Gastrocnemius medialis (tissue), 4 donors: ENCODE measurements at regions not wholly inside any gene's neighbourhood (a gene's known extent, or its start where the extent isn't known, plus 50 kb on each side); places are given as distances from the start of the nearest gene placed in this dataset.

Experiments
- ATAC-seq, 2 donors: fragments of 150-250 bp; one replicate each; pipeline ENCODE4 v1.9.1; 2016
- DNase-seq, 2 donors: peaks; one replicate each; pipeline ENCODE4 v3.0.0-alpha.2; 2019
- H3K27ac ChIP-seq, 4 donors: fragments of 200-600 bp; sonication (generic); 1 replicate in 1 of 4; 2 replicates in 3 of 4; pipeline ENCODE4 v1.5.1; 2016 to 2018; ENCODE audit warnings: mild to moderate bottlenecking in 2 of 4, moderate library complexity in 1 of 4
- H3K27me3 ChIP-seq, 3 donors: fragments of 200-600 bp; sonication (generic) in 2 of 3; 1 replicate in 1 of 3; 2 replicates in 2 of 3; pipeline versions ENCODE4 v1.5.1 to v1.6.0; 2016 to 2019; ENCODE audit warnings: mild to moderate bottlenecking in 1 of 3, moderate library complexity in 1 of 3
- H3K36me3 ChIP-seq, 2 donors: fragments of 200-600 bp; sonication (generic) in 1 of 2; one replicate each; pipeline ENCODE4 v1.5.1; 2017 to 2018
- H3K4me1 ChIP-seq, 2 donors: fragments of 200-600 bp; sonication (generic) in 1 of 2; one replicate each; pipeline ENCODE4 v1.5.1; 2016 to 2017; ENCODE audit warnings: mild to moderate bottlenecking in 2 of 2
- H3K4me3 ChIP-seq, 4 donors: fragments of 200-600 bp; sonication (generic) in 3 of 4; 1 replicate in 1 of 4; 2 replicates in 3 of 4; pipeline ENCODE4 v1.5.1; 2016 to 2019; ENCODE audit warnings: mild to moderate bottlenecking in 2 of 4
- H3K9me3 ChIP-seq, 3 donors: fragments of 200-600 bp; sonication (generic) in 2 of 3; 1 replicate in 1 of 3; 2 replicates in 2 of 3; pipeline ENCODE4 v1.5.1; 2016 to 2019
- POLR2A ChIP-seq, 2 donors: fragments of 450-650 bp; IDR thresholded peaks; one replicate each; pipeline ENCODE4 v1.6.1; 2017; ENCODE audit warnings: antibody characterized with exemption in 2 of 2, mild to moderate bottlenecking in 2 of 2, moderate library complexity in 2 of 2
- in situ Hi-C, 4 donors: fragments of 200-750 bp; cut with MboI; loops; one replicate each; pipeline versions ENCODE4 v1.15.0 to v1.8.0; 2017; ENCODE audit warnings: low sequenced_read_pairs in 4 of 4
- intact Hi-C: fragments of 100-400 bp; cut with DNase I; formaldehyde crosslinking; loops from one replicate; pipeline ENCODE4 v1.15.1; 2023; ENCODE audit warnings: low total_unique reads
- TF ChIP-seq, protein P1 (sequence below), 5 experiments: fragments of 450-650 bp in 3 of 5; fragments of 200-600 bp in 2 of 5; sonication (generic) in 2 of 5; IDR thresholded peaks in 4 of 5; conservative IDR thresholded peaks in 1 of 5; 1 replicate in 4 of 5; 2 replicates in 1 of 5; pipeline ENCODE4 v1.5.1; 2016 to 2019; ENCODE audit warnings: antibody characterized with exemption in 5 of 5, mild to moderate bottlenecking in 3 of 5, moderate library complexity in 3 of 5

DNA sequence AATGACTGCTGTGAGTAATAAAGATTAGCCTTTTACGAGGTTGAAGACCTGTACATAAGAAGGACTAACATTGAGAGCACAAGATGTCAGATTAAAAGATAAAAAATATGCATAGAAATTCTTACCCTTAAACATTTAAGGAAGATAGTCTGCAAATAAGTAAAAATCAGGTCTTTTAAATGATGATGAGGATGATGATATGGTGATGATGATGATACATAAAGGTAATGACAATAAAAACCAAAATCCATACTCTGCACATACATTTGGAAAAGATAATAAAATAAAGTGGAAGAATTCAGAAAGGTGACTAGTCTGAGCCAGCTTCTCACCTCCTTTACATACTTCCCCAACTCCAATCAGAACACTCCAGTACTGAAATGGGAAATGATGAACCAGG is 124.5 kb downstream of the PTCSC3 start:
- Histone ChIP-seq H3K36me3 (no peaks in the 10 kb centered on the region), H3K9me3 (no peaks in the 10 kb centered on the region), H3K27ac (no peak overlapping the region), H3K4me1 (no peaks in the 10 kb centered on the region), H3K27me3 (no peaks in the 10 kb centered on the region), H3K4me3 (no peak overlapping the region)
- in situ Hi-C loops: no loop called here
- no peak for ATAC-seq
- intact Hi-C loops: no loop called here
- TF ChIP-seq, protein P1, sequence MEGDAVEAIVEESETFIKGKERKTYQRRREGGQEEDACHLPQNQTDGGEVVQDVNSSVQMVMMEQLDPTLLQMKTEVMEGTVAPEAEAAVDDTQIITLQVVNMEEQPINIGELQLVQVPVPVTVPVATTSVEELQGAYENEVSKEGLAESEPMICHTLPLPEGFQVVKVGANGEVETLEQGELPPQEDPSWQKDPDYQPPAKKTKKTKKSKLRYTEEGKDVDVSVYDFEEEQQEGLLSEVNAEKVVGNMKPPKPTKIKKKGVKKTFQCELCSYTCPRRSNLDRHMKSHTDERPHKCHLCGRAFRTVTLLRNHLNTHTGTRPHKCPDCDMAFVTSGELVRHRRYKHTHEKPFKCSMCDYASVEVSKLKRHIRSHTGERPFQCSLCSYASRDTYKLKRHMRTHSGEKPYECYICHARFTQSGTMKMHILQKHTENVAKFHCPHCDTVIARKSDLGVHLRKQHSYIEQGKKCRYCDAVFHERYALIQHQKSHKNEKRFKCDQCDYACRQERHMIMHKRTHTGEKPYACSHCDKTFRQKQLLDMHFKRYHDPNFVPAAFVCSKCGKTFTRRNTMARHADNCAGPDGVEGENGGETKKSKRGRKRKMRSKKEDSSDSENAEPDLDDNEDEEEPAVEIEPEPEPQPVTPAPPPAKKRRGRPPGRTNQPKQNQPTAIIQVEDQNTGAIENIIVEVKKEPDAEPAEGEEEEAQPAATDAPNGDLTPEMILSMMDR (IDR thresholded peaks at IDR 0.05 in 4 of 5, conservative IDR thresholded peaks at IDR 0.05 in 1 of 5): no peak
- no peak for TF ChIP-seq POLR2A (IDR thresholded peaks at IDR 0.05)
- DNase-seq: no peak

DNA sequence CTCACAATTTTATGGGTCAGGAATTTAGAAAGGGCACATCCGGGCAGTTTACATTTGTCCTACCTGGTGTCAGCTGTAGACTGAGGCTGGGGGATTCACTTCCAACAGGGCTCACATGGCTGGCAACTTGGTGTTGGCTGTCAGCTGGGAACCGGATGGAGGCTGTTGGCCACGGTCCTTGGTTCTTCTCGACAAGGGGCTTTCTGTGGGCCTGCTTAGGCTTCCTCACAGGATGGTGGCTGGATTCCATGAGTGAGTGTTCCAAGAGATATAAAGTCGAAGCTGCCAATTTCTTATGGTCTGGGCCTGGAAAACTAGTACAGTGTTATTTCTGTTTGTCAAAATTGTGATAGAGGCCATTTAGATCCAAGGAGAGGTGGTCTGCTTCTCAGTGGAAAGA is 127.9 kb downstream of the PTCSC3 start:
- no peak for TF ChIP-seq POLR2A (IDR thresholded peaks at IDR 0.05)
- TF ChIP-seq, protein P1 (IDR thresholded peaks at IDR 0.05 in 4 of 5, conservative IDR thresholded peaks at IDR 0.05 in 1 of 5): no peak
- intact Hi-C loops (no loop called here), in situ Hi-C loops (no loop called here)
- DNase-seq (no peak), ATAC-seq (no peak)
- Histone ChIP-seq H3K27me3 (no peaks in the 10 kb centered on the region), H3K4me1 (no peaks in the 10 kb centered on the region), H3K36me3 (no peaks in the 10 kb centered on the region), H3K4me3 (no peak overlapping the region), H3K27ac (no peak overlapping the region), H3K9me3 (no peaks in the 10 kb centered on the region)

DNA sequence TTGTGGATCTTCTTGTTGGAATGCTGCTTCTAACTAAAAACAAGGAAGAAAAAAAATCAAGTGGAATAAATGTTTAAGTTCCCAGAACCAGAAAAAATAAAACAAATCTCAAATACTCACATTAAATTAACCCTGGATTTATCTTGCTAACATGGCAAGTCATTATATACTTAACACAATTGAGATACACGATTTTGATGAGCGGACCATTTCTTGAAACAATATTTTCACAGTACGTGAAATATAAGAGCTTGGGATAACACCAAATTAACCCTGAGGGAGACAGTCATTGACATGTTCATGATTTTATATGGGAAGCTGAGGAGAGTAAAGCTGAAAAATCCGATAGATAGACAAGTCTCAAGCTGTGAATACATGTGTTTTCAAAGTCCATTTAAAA is 128.6 kb downstream of the PTCSC3 start:
- in situ Hi-C loops: no loop called here
- H3K4me3 ChIP-seq: no peak overlapping the region
- TF ChIP-seq, protein P1 (IDR thresholded peaks at IDR 0.05 in 4 of 5, conservative IDR thresholded peaks at IDR 0.05 in 1 of 5): no peak
- TF ChIP-seq POLR2A (IDR thresholded peaks at IDR 0.05): no peak

DNA sequence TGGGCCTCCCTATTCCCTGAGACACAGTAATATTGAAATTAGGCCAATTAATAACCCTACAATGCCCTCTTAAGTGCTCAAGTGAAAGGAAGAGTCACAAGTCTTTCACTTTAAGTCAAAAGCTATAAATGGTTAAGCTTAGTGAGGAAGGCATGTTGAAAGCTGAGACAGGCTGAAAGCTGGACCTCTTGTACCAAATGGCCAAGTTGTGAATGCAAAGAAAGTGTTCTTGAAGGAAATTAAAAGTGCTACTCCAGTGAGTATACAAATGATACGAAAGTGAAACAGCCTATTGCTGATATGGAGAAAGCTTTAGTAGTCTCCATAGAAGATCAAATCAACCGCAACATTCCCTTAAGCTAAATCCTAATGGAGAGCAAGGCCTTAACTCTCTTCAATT is 140.8 kb downstream of the PTCSC3 start:
- TF ChIP-seq, protein P1 (IDR thresholded peaks at IDR 0.05 in 4 of 5, conservative IDR thresholded peaks at IDR 0.05 in 1 of 5): no peak
- no peak for TF ChIP-seq POLR2A (IDR thresholded peaks at IDR 0.05)
- no peaks in the 10 kb centered on the region for H3K36me3 ChIP-seq
- no peak for DNase-seq
- H3K9me3 ChIP-seq: no peaks in the 10 kb centered on the region
- no peak for ATAC-seq
- no peak overlapping the region for H3K27ac ChIP-seq
- no peaks in the 10 kb centered on the region for H3K4me1 ChIP-seq
- no peaks in the 10 kb centered on the region for H3K27me3 ChIP-seq
- H3K4me3 ChIP-seq: no peak overlapping the region
- intact Hi-C loops: no loop called here
- in situ Hi-C loops: no loop called here

More for the DNA sequence above, 128.6 kb downstream of the PTCSC3 start:
- Histone ChIP-seq H3K36me3 (no peaks in the 10 kb centered on the region), H3K9me3 (no peaks in the 10 kb centered on the region), H3K4me1 (no peaks in the 10 kb centered on the region), H3K27ac (no peak overlapping the region), H3K27me3 (no peaks in the 10 kb centered on the region)
- intact Hi-C loops: no loop called here
- no peak for DNase-seq
- ATAC-seq: no peak

DNA sequence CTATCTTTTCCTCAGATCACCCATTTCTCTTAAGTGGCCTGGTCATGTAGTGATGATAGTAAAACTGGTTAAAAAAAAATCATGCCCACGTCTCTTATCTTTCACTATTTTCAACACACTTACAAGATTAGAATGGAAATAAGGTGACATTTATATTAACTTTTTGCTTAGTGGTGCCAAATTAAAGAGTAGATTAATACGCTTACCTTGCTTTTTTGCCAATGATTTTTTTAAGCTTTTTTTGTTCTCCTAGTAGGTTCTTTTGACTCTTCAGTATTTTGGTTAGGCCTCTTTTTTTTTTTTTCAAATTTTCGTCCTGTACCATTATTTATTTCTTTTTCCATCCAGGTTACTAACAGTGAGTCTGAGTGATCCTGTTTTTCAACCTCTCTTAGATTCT is 147.9 kb downstream of the PTCSC3 start:
- TF ChIP-seq POLR2A (IDR thresholded peaks at IDR 0.05): no peak
- TF ChIP-seq, protein P1 (IDR thresholded peaks at IDR 0.05 in 4 of 5, conservative IDR thresholded peaks at IDR 0.05 in 1 of 5): no peak
- Histone ChIP-seq H3K9me3 (no peaks in the 10 kb centered on the region), H3K27me3 (no peaks in the 10 kb centered on the region), H3K27ac (no peak overlapping the region), H3K36me3 (no peaks in the 10 kb centered on the region), H3K4me3 (no peak overlapping the region), H3K4me1 (no peaks in the 10 kb centered on the region)
- DNase-seq: no peak
- ATAC-seq: no peak
- in situ Hi-C loops: no loop called here
- intact Hi-C loops: no loop called here
